ENCODE measurements at regions not wholly inside any gene's neighbourhood (a gene's known extent, or its start where the extent isn't known, plus 50 kb on each side); places are given as distances from the start of the nearest gene placed in this dataset.

DNA sequence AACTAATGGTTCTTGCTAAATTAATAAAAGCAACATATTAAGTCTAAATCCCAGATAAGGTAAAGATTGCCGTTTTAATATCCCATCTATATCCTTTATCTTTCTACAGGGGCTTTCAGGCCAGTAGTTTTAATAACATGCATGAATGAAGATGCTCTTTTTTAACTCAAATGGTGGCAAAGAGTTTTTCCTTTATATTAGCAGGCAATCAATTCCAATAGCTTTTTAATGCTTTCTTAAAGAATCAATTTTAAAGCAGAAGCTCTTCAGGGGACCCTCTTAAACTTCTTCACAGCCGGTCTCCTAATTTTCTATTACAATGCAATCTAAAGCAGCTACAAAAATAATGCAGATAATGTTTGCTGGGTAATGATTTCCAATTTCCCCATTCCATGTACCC, 107.8 kb upstream of the HS3ST5 start:
- TF ChIP-seq, protein P1, sequence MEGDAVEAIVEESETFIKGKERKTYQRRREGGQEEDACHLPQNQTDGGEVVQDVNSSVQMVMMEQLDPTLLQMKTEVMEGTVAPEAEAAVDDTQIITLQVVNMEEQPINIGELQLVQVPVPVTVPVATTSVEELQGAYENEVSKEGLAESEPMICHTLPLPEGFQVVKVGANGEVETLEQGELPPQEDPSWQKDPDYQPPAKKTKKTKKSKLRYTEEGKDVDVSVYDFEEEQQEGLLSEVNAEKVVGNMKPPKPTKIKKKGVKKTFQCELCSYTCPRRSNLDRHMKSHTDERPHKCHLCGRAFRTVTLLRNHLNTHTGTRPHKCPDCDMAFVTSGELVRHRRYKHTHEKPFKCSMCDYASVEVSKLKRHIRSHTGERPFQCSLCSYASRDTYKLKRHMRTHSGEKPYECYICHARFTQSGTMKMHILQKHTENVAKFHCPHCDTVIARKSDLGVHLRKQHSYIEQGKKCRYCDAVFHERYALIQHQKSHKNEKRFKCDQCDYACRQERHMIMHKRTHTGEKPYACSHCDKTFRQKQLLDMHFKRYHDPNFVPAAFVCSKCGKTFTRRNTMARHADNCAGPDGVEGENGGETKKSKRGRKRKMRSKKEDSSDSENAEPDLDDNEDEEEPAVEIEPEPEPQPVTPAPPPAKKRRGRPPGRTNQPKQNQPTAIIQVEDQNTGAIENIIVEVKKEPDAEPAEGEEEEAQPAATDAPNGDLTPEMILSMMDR (IDR thresholded peaks at IDR 0.05; ENCODE audit: low read length) = no peak
- TF ChIP-seq EZH2 (optimal IDR thresholded peaks at IDR 0.05; ENCODE audit: low read depth, low read length) (no peak), EZH2phosphoT487 (IDR thresholded peaks at IDR 0.05; ENCODE audit: low read length) (no peak)
